ENCODE measurements at regions not wholly inside any gene's neighbourhood (a gene's known extent, or its start where the extent isn't known, plus 50 kb on each side); places are given as distances from the start of the nearest gene placed in this dataset.
A peak's percentile ranks its signal among the peaks of the same experiment; 100 is the strongest.

GRCh38 chr14:30162066-30162465 lies 234.4 kb upstream of the PRKD1 start:
- no peaks in the 10 kb centered on the region for H3K4me1 ChIP-seq
- H3K4me3 ChIP-seq = no peak overlapping the region
- H3K27me3 ChIP-seq = no peaks in the 10 kb centered on the region
- no peak overlapping the region for H3K27ac ChIP-seq
- no peaks in the 10 kb centered on the region for H3K36me3 ChIP-seq
- H3K9me3 ChIP-seq = peaks cover 0 to 2% of the 10 kb centered on the region in 2 donors
- no peak for TF ChIP-seq CTCF (IDR thresholded peaks at IDR 0.05)
- DNase-seq (ENCODE audit: low spot score) = no peak

GRCh38 chr14:30165255-30165654 lies 237.6 kb upstream of the PRKD1 start:
- no peak for DNase-seq (ENCODE audit: low spot score)
- Histone ChIP-seq H3K4me1 (no peaks in the 10 kb centered on the region), H3K36me3 (no peaks in the 10 kb centered on the region), H3K9me3 (peaks cover 2 to 5% of the 10 kb centered on the region in 2 donors), H3K27ac (no peak overlapping the region), H3K4me3 (no peak overlapping the region), H3K27me3 (no peaks in the 10 kb centered on the region)
- TF ChIP-seq CTCF (IDR thresholded peaks at IDR 0.05) = no peak

- H3K4me1 ChIP-seq = no peaks in the 10 kb centered on the region
- TF ChIP-seq CTCF (IDR thresholded peaks at IDR 0.05) = no peak
- DNase-seq (ENCODE audit: low spot score) = no peak
These were observed 250.1 kb upstream of the PRKD1 start for GRCh38 chr14:30177781-30178180.

GRCh38 chr14:30179381-30180130 lies 251.9 kb upstream of the PRKD1 start:
- Histone ChIP-seq H3K36me3 (no peaks in the 10 kb centered on the region), H3K27me3 (no peaks in the 10 kb centered on the region), H3K9me3 (peaks cover 0 to 4% of the 10 kb centered on the region in 2 donors), H3K4me3 (no peak overlapping the region), H3K27ac (no peak overlapping the region), H3K4me1 (no peaks in the 10 kb centered on the region)
- DNase-seq (ENCODE audit: low spot score) = no peak
- no peak for TF ChIP-seq CTCF (IDR thresholded peaks at IDR 0.05)

More at GRCh38 chr14:30177781-30178180, 250.1 kb upstream of the PRKD1 start:
- H3K27me3 ChIP-seq = no peaks in the 10 kb centered on the region
- peaks cover 0 to 4% of the 10 kb centered on the region in 2 donors for H3K9me3 ChIP-seq
- no peaks in the 10 kb centered on the region for H3K36me3 ChIP-seq
- H3K4me3 ChIP-seq = no peak overlapping the region
- H3K27ac ChIP-seq = no peak overlapping the region

GRCh38 chr14:30180219-30180618 lies 252.6 kb upstream of the PRKD1 start:
- no peaks in the 10 kb centered on the region for H3K27me3 ChIP-seq
- DNase-seq (ENCODE audit: low spot score) = no peak
- no peak overlapping the region for H3K27ac ChIP-seq
- H3K4me3 ChIP-seq = no peak overlapping the region
- H3K36me3 ChIP-seq = no peaks in the 10 kb centered on the region
- peaks cover 0 to 4% of the 10 kb centered on the region in 2 donors for H3K9me3 ChIP-seq
- TF ChIP-seq CTCF (IDR thresholded peaks at IDR 0.05) = no peak
- H3K4me1 ChIP-seq = no peaks in the 10 kb centered on the region

GRCh38 chr14:30185832-30186231 lies 258.2 kb upstream of the PRKD1 start:
- Histone ChIP-seq H3K36me3 (no peaks in the 10 kb centered on the region), H3K4me3 (no peak overlapping the region), H3K27me3 (no peaks in the 10 kb centered on the region), H3K9me3 (no peaks in the 10 kb centered on the region), H3K27ac (no peak overlapping the region), H3K4me1 (no peaks in the 10 kb centered on the region)
- no peak for DNase-seq (ENCODE audit: low spot score)
- TF ChIP-seq CTCF (IDR thresholded peaks at IDR 0.05) = peak in 1 of 2 donors; percentile 18

Measured in right atrium auricular region (tissue), 2 donors.